ENCODE measurements at regions not wholly inside any gene's neighbourhood (a gene's known extent, or its start where the extent isn't known, plus 50 kb on each side); places are given as distances from the start of the nearest gene placed in this dataset.
A peak's percentile ranks its signal among the peaks of the same experiment; 100 is the strongest.

DNA sequence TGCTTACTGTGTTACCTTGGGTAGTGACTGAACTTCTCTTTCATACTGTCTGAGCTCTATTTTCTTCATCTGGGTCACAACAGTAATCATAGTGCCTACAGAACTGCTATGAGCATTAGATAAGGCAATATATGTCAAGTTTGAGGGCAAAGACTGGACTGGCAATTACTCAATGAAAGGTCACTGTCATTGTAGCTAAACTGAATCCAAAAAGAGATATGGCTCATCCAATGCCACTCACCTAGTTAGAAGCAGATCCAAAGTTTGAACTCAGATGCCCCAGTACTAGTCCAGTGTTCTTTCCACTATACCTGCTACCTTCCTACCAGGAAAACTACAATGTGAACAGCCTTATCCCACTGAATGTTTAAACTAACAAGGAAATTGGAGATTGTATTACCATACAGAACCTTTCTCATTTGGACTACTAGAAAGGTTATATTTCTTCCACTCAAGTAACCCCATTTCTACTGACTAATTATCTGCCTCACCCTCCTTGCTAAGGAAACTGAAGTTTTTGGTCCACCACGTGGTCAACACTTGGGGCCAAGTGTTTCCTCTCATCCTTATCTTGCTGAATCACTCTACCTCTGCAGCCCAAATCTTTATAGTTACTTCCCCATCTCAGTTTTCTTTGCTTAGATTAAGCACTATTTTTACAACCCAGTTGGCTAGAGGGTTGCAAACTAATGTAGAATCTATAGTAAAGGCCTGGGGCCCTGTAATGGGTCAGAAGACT is 202.3 kb upstream of the LPP start (continued):
- TF ChIP-seq REST (IDR thresholded peaks at IDR 0.05) = no peak
- no peak for TF ChIP-seq CBX8 (IDR thresholded peaks at IDR 0.05)

- ChIA-PET POLR2A (no interaction called here), CTCF (no interaction called here)
- DNase-seq (ENCODE audit: low read depth in 1 of 2, low spot score in 1 of 2) (no peak), ATAC-seq (no peak), FAIRE-seq (no peak)
- Histone ChIP-seq H3K9me3 (no peaks in the 10 kb centered on the region), H3K4me3 (no peak overlapping the region), H3K4me1 (peaks cover 47% of the 10 kb centered on the region), H3K4me2 (no peak overlapping the region), H3K27ac (peak overlapping the region in 1 of 2 experiments; percentile 91; a peak in 3 of 6 replicates)
- WGBS (ENCODE audit: missing lambda C conversion rate) = 94% methylated on average over 4 of the region's 4 CpGs
- TF ChIP-seq RNF2 (IDR thresholded peaks at IDR 0.05; ENCODE audit: borderline replicate concordance, low read depth) (no peak), JUN (IDR thresholded peaks at IDR 0.05) (no peak), ZNF302 (CRISPR knock-in tag; IDR thresholded peaks at IDR 0.05) (no peak), HOXA7 (CRISPR knock-in tag; IDR thresholded peaks at IDR 0.05) (no peak), ZC3H11A (IDR thresholded peaks at IDR 0.05) (no peak), TP53 (CRISPR knock-in tag; IDR thresholded peaks at IDR 0.05) (no peak), NFE2L2 (conservative IDR thresholded peaks at IDR 0.05; ENCODE audit: low read length) (no peak), POLR2AphosphoS2 (conservative IDR thresholded peaks at IDR 0.05; ENCODE audit: low read length) (no peak), BHLHE40 (IDR thresholded peaks at IDR 0.05; ENCODE audit: low read depth, low read length) (no peak), CHD2 (IDR thresholded peaks at IDR 0.05; ENCODE audit: low read length, partially characterized antibody) (no peak)
- TF ChIP-seq, protein P1, sequence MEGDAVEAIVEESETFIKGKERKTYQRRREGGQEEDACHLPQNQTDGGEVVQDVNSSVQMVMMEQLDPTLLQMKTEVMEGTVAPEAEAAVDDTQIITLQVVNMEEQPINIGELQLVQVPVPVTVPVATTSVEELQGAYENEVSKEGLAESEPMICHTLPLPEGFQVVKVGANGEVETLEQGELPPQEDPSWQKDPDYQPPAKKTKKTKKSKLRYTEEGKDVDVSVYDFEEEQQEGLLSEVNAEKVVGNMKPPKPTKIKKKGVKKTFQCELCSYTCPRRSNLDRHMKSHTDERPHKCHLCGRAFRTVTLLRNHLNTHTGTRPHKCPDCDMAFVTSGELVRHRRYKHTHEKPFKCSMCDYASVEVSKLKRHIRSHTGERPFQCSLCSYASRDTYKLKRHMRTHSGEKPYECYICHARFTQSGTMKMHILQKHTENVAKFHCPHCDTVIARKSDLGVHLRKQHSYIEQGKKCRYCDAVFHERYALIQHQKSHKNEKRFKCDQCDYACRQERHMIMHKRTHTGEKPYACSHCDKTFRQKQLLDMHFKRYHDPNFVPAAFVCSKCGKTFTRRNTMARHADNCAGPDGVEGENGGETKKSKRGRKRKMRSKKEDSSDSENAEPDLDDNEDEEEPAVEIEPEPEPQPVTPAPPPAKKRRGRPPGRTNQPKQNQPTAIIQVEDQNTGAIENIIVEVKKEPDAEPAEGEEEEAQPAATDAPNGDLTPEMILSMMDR (IDR thresholded peaks at IDR 0.05) = no peak
Observed at GRCh38 chr3:187952849-187953248, 201.1 kb upstream of the LPP start.

- ChIA-PET CTCF (no interaction called here), POLR2A (interaction anchor here (1.1 kb wide), 1 partner anchor 11 kb away, joined by 6 read pairs; no protein-coding TSS in a partner anchor)
- no peak overlapping the region for H3K4me3 ChIP-seq
- H3K9me3 ChIP-seq = no peaks in the 10 kb centered on the region
- FAIRE-seq (no peak), DNase-seq (ENCODE audit: low read depth in 1 of 2, low spot score in 1 of 2) (no peak), ATAC-seq (no peak)
- H3K4me1 ChIP-seq = peaks cover 47% of the 10 kb centered on the region
- TF ChIP-seq, protein P2, sequence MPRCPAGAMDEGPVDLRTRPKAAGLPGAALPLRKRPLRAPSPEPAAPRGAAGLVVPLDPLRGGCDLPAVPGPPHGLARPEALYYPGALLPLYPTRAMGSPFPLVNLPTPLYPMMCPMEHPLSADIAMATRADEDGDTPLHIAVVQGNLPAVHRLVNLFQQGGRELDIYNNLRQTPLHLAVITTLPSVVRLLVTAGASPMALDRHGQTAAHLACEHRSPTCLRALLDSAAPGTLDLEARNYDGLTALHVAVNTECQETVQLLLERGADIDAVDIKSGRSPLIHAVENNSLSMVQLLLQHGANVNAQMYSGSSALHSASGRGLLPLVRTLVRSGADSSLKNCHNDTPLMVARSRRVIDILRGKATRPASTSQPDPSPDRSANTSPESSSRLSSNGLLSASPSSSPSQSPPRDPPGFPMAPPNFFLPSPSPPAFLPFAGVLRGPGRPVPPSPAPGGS (IDR thresholded peaks at IDR 0.05) = no peak
- TF ChIP-seq GATA3 (IDR thresholded peaks at IDR 0.05; ENCODE audit: borderline replicate concordance) (no peak), NPAS2 (CRISPR knock-in tag; IDR thresholded peaks at IDR 0.05; ENCODE audit: borderline replicate concordance) (no peak), CEBPB (IDR thresholded peaks at IDR 0.05) (no peak), SREBF2 (IDR thresholded peaks at IDR 0.05) (no peak), ZNF302 (CRISPR knock-in tag; IDR thresholded peaks at IDR 0.05) (no peak), ELK1 (IDR thresholded peaks at IDR 0.05; ENCODE audit: low read depth, low read length) (no peak), JUN (IDR thresholded peaks at IDR 0.05) (no peak), HEYL (CRISPR knock-in tag; IDR thresholded peaks at IDR 0.05) (no peak), USF2 (IDR thresholded peaks at IDR 0.05) (no peak), KDM1A (IDR thresholded peaks at IDR 0.05; ENCODE audit: low read depth) (no peak)
- H3K4me2 ChIP-seq = peak overlapping the region; percentile 83
- 96% methylated on average over 2 of the region's 2 CpGs for WGBS (ENCODE audit: missing lambda C conversion rate)
- H3K27ac ChIP-seq = peak overlapping the region; percentile 88 to 91
Observed at GRCh38 chr3:187954516-187954872, 199.5 kb upstream of the LPP start.

Measured in A549 (cell line).